ENCODE measurements at regions not wholly inside any gene's neighbourhood (a gene's known extent, or its start where the extent isn't known, plus 50 kb on each side); places are given as distances from the start of the nearest gene placed in this dataset.

GRCh38 chr12:126210026-126210425, 1144.8 kb downstream of the AACS start:
- H3K4me3 ChIP-seq (ENCODE audit: severe bottlenecking): no peak overlapping the region
- H3K27me3 ChIP-seq (ENCODE audit: insufficient read depth, poor library complexity, severe bottlenecking): no peaks in the 10 kb centered on the region
- H3K36me3 ChIP-seq (ENCODE audit: low read depth): no peaks in the 10 kb centered on the region
- no peaks in the 10 kb centered on the region for H3K9me3 ChIP-seq (ENCODE audit: severe bottlenecking)
- TF ChIP-seq CTCF (IDR thresholded peaks at IDR 0.05; ENCODE audit: poor library complexity, severe bottlenecking): no peak
- ATAC-seq (ENCODE audit: low read depth) (no peak), DNase-seq (ENCODE audit: low spot score) (no peak)
- H3K27ac ChIP-seq (ENCODE audit: poor library complexity, severe bottlenecking): no peak overlapping the region
- H3K4me1 ChIP-seq (ENCODE audit: insufficient read depth, poor library complexity, severe bottlenecking): peaks cover 5% of the 10 kb centered on the region

DNA sequence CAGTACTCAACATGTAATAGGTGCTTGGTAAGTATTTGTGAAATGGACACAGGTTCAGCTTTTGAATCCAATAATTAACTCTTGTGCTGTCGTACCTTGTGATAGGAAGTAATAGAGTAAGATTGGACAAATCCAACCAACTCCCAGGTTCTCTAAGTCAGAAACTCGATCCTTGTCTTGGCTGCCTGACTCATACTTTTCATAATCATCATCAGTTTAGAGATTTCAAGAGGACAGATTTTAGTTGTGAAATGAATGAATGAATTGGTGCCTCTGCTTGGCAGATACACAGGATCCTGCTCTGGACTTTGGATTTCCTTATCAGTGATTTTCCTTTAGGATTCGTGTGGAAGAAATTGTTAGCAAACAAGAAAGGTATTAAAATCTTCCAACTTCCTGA, 1145.2 kb downstream of the AACS start:
- DNase-seq (ENCODE audit: low spot score) (no peak), ATAC-seq (ENCODE audit: low read depth) (peak; percentile 35; the same call in 1 of the 3 replicates)
- TF ChIP-seq CTCF (IDR thresholded peaks at IDR 0.05; ENCODE audit: poor library complexity, severe bottlenecking): no peak
- Histone ChIP-seq H3K4me3 (ENCODE audit: severe bottlenecking) (no peak overlapping the region), H3K27me3 (ENCODE audit: insufficient read depth, poor library complexity, severe bottlenecking) (no peaks in the 10 kb centered on the region), H3K9me3 (ENCODE audit: severe bottlenecking) (no peaks in the 10 kb centered on the region), H3K27ac (ENCODE audit: poor library complexity, severe bottlenecking) (no peak overlapping the region), H3K36me3 (ENCODE audit: low read depth) (no peaks in the 10 kb centered on the region), H3K4me1 (ENCODE audit: insufficient read depth, poor library complexity, severe bottlenecking) (peaks cover 5% of the 10 kb centered on the region)

DNA sequence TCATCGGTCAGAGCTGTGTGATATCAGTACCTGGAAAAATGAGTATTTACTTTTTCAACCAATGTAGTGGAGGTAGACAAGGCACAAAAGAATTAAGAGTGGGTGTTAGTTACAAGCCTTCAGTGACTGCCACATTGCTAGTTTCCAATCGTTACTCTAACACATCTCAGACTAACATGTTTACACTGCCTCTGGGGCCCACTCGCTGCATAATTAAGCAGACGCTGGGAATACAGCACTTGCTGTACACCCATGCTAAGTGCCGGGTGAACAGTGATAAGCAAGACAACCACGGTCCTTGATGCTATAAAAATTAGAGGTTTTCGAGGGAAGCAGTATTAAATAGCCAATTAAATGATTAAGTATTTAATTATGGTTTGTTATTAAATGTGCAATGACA, 1147.6 kb downstream of the AACS start:
- Histone ChIP-seq H3K4me1 (ENCODE audit: insufficient read depth, poor library complexity, severe bottlenecking) (peaks cover 5% of the 10 kb centered on the region), H3K4me3 (ENCODE audit: severe bottlenecking) (no peak overlapping the region), H3K36me3 (ENCODE audit: low read depth) (no peaks in the 10 kb centered on the region), H3K27ac (ENCODE audit: poor library complexity, severe bottlenecking) (no peak overlapping the region), H3K27me3 (ENCODE audit: insufficient read depth, poor library complexity, severe bottlenecking) (no peaks in the 10 kb centered on the region), H3K9me3 (ENCODE audit: severe bottlenecking) (no peaks in the 10 kb centered on the region)
- TF ChIP-seq CTCF (IDR thresholded peaks at IDR 0.05; ENCODE audit: poor library complexity, severe bottlenecking): no peak
- ATAC-seq (ENCODE audit: low read depth): no peak
- no peak for DNase-seq (ENCODE audit: low spot score)

DNA sequence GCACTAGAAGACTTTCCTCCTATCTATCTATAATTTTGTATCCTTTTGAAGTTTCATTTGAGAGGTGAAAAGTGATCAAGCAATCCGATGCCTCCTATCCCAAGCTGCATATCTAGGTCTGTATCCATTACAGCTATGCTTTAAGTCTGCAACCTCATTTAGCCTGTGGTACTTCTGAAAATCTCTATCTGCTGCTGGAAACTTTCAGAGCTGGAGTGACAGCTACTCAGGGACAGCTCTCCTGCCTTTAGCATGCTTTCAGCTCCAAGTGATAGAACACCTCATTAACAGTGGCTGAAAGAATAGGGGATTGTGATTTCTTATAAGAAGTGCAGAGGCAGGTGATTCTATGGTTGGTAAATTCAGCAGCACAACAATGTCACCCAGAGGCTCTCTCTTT, 1153.5 kb downstream of the AACS start:
- no peak for TF ChIP-seq CTCF (IDR thresholded peaks at IDR 0.05; ENCODE audit: poor library complexity, severe bottlenecking)
- DNase-seq (ENCODE audit: low spot score) (no peak), ATAC-seq (ENCODE audit: low read depth) (no peak)
- peaks cover 16% of the 10 kb centered on the region for H3K4me1 ChIP-seq (ENCODE audit: insufficient read depth, poor library complexity, severe bottlenecking)
- no peaks in the 10 kb centered on the region for H3K9me3 ChIP-seq (ENCODE audit: severe bottlenecking)
- no peaks in the 10 kb centered on the region for H3K27me3 ChIP-seq (ENCODE audit: insufficient read depth, poor library complexity, severe bottlenecking)
- H3K27ac ChIP-seq (ENCODE audit: poor library complexity, severe bottlenecking): no peak overlapping the region
- H3K36me3 ChIP-seq (ENCODE audit: low read depth): no peaks in the 10 kb centered on the region
- no peak overlapping the region for H3K4me3 ChIP-seq (ENCODE audit: severe bottlenecking)

GRCh38 chr12:126219139-126219538, 1153.9 kb downstream of the AACS start:
- ATAC-seq (ENCODE audit: low read depth) (no peak), DNase-seq (ENCODE audit: low spot score) (no peak)
- Histone ChIP-seq H3K4me3 (ENCODE audit: severe bottlenecking) (no peak overlapping the region), H3K9me3 (ENCODE audit: severe bottlenecking) (no peaks in the 10 kb centered on the region), H3K4me1 (ENCODE audit: insufficient read depth, poor library complexity, severe bottlenecking) (peaks cover 19% of the 10 kb centered on the region), H3K36me3 (ENCODE audit: low read depth) (no peaks in the 10 kb centered on the region), H3K27ac (ENCODE audit: poor library complexity, severe bottlenecking) (peak overlapping the region; percentile 60), H3K27me3 (ENCODE audit: insufficient read depth, poor library complexity, severe bottlenecking) (no peaks in the 10 kb centered on the region)
- no peak for TF ChIP-seq CTCF (IDR thresholded peaks at IDR 0.05; ENCODE audit: poor library complexity, severe bottlenecking)
